ENCODE measurements at regions not wholly inside any gene's neighbourhood (a gene's known extent, or its start where the extent isn't known, plus 50 kb on each side); places are given as distances from the start of the nearest gene placed in this dataset.

- H3K27me3 ChIP-seq (ENCODE audit: insufficient read depth, low read length), result no peaks in the 10 kb centered on the region
- no peak overlapping the region for H3K27ac ChIP-seq (ENCODE audit: low read length)
- no peak overlapping the region for H3K4me3 ChIP-seq (ENCODE audit: low read length)
- H3K9me3 ChIP-seq (ENCODE audit: insufficient read depth, low read depth, low read length), result no peaks in the 10 kb centered on the region
- no peaks in the 10 kb centered on the region for H3K36me3 ChIP-seq (ENCODE audit: insufficient read depth, low read depth, low read length)
- no peak overlapping the region for H3K9ac ChIP-seq (ENCODE audit: low read depth, low read length)
- H3K4me1 ChIP-seq (ENCODE audit: insufficient read depth, low read length), result no peaks in the 10 kb centered on the region; the same call in 1 of the 2 replicates
These were observed 861.9 kb upstream of the SEMA6D start for GRCh38 chr15:46855388-46855787.

DNA sequence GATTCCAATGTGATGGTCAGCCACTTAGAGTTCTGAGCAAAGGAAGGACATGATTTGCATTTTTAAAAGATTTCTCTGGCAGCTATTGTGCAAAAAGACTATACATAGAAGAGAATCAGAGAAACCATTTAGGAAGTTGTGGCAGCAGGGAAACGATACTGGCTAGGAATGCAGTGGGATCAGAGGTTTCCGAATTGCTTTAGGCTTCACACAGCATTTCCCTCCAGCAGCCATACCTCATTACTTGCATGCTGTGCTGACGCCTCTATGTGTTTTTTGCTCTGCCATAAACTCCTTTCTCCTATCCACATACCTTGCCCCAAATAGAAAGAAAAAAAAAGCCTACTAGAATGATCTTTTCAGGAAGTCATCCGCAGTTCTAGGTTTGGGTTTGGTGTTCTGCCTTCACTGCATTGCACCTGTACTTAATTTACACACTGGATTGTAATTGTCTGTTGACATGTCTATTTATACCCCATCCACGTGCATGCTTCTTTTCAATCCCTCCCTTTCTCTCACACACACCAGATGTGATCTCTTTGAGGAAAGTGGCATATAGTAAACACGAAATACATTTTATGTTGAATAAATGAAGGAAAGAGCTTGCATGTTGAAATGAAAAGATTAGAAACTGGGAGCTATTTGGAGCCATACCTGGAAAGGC is 860.3 kb upstream of the SEMA6D start:
- no peaks in the 10 kb centered on the region for H3K36me3 ChIP-seq (ENCODE audit: insufficient read depth, low read depth, low read length)
- H3K27me3 ChIP-seq (ENCODE audit: insufficient read depth, low read length), result no peaks in the 10 kb centered on the region
- H3K9me3 ChIP-seq (ENCODE audit: insufficient read depth, low read depth, low read length), result no peaks in the 10 kb centered on the region
- H3K9ac ChIP-seq (ENCODE audit: low read depth, low read length), result no peak overlapping the region
- H3K4me3 ChIP-seq (ENCODE audit: low read length), result no peak overlapping the region
- no peaks in the 10 kb centered on the region; the same call in 1 of the 2 replicates for H3K4me1 ChIP-seq (ENCODE audit: insufficient read depth, low read length)
- no peak overlapping the region for H3K27ac ChIP-seq (ENCODE audit: low read length)

DNA sequence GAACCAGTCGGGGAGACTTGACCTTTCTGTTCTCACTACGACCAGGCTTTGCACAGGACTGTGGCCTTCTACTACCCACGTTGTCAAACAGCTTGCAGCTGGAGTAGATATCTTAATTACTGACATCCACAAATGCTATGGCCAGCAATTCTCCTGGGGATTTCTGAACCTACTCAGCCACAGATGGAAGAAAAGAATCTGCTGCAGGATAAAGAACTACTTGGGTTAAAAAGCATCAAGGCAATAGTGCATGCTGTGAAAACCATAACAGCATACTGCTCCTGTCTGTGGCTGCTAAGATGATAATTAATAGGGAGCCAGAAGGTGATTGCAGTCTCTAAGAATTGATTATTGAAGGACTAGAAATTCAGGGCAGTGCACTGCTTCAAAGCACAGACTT is 859.2 kb upstream of the SEMA6D start:
- H3K4me3 ChIP-seq (ENCODE audit: low read length), result no peak overlapping the region
- H3K27ac ChIP-seq (ENCODE audit: low read length), result no peak overlapping the region
- no peak overlapping the region for H3K9ac ChIP-seq (ENCODE audit: low read depth, low read length)
- H3K4me1 ChIP-seq (ENCODE audit: insufficient read depth, low read length), result no peaks in the 10 kb centered on the region; the same call in 1 of the 2 replicates
- no peaks in the 10 kb centered on the region for H3K9me3 ChIP-seq (ENCODE audit: insufficient read depth, low read depth, low read length)
- no peaks in the 10 kb centered on the region for H3K36me3 ChIP-seq (ENCODE audit: insufficient read depth, low read depth, low read length)
- no peaks in the 10 kb centered on the region for H3K27me3 ChIP-seq (ENCODE audit: insufficient read depth, low read length)

DNA sequence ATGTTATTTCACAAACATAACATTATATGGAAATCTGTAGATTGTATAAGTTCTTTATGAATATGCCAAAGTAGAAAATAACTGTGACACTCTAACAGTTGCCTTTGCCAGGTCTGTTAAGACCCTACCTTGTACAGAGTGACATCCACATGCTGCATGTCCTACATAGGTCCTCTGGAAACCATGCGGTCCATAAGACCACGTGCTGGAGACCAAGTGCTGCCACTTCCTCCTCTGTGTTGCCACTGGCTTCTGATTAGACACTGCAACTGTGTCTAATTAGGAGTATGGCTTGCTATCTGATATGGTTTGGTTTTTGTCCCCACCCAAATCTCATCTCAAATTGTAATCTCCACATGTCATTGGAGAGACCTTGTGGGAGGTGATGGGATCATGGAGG is 855.5 kb upstream of the SEMA6D start:
- H3K4me3 ChIP-seq (ENCODE audit: low read length), result no peak overlapping the region
- no peaks in the 10 kb centered on the region for H3K36me3 ChIP-seq (ENCODE audit: insufficient read depth, low read depth, low read length)
- H3K9me3 ChIP-seq (ENCODE audit: insufficient read depth, low read depth, low read length), result no peaks in the 10 kb centered on the region
- no peaks in the 10 kb centered on the region for H3K27me3 ChIP-seq (ENCODE audit: insufficient read depth, low read length)
- H3K27ac ChIP-seq (ENCODE audit: low read length), result no peak overlapping the region
- no peaks in the 10 kb centered on the region for H3K4me1 ChIP-seq (ENCODE audit: insufficient read depth, low read length)
- H3K9ac ChIP-seq (ENCODE audit: low read depth, low read length), result no peak overlapping the region

DNA sequence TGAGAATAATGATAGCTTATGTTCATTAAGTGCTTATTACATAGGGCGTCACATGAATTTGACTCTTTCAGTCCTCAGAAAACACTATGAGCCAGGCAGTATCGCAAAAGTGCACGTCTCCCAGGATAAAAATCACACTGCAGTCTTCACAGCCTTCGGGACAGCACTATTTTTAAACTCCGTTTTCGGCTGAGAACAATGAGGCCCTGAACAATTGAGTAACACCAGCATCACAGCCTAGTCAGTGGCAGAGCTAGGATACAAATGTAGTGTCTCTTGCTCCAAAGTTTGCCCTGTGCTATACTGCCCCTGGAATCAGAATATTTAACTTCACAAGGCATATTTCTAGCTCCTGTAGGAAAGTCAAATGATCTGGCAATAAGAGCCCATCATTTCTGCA is 852.1 kb upstream of the SEMA6D start:
- no peak overlapping the region for H3K9ac ChIP-seq (ENCODE audit: low read depth, low read length)
- no peaks in the 10 kb centered on the region for H3K36me3 ChIP-seq (ENCODE audit: insufficient read depth, low read depth, low read length)
- no peak overlapping the region for H3K4me3 ChIP-seq (ENCODE audit: low read length)
- no peak overlapping the region for H3K27ac ChIP-seq (ENCODE audit: low read length)
- H3K27me3 ChIP-seq (ENCODE audit: insufficient read depth, low read length), result no peaks in the 10 kb centered on the region
- no peaks in the 10 kb centered on the region; the same call in 1 of the 2 replicates for H3K9me3 ChIP-seq (ENCODE audit: insufficient read depth, low read depth, low read length)
- no peaks in the 10 kb centered on the region; the same call in 1 of the 2 replicates for H3K4me1 ChIP-seq (ENCODE audit: insufficient read depth, low read length)

- no peaks in the 10 kb centered on the region for H3K36me3 ChIP-seq (ENCODE audit: insufficient read depth, low read depth, low read length)
- no peak overlapping the region for H3K27ac ChIP-seq (ENCODE audit: low read length)
- H3K9me3 ChIP-seq (ENCODE audit: insufficient read depth, low read depth, low read length), result no peaks in the 10 kb centered on the region; the same call in 1 of the 2 replicates
- H3K4me1 ChIP-seq (ENCODE audit: insufficient read depth, low read length), result no peaks in the 10 kb centered on the region; the same call in 1 of the 2 replicates
- H3K9ac ChIP-seq (ENCODE audit: low read depth, low read length), result no peak overlapping the region
- H3K4me3 ChIP-seq (ENCODE audit: low read length), result no peak overlapping the region
- no peaks in the 10 kb centered on the region for H3K27me3 ChIP-seq (ENCODE audit: insufficient read depth, low read length)
These were observed 844.9 kb upstream of the SEMA6D start for GRCh38 chr15:46872286-46872980.

GRCh38 chr15:46872981-46873330 is 844.3 kb upstream of the SEMA6D start:
- H3K9ac ChIP-seq (ENCODE audit: low read depth, low read length), result no peak overlapping the region
- H3K27ac ChIP-seq (ENCODE audit: low read length), result no peak overlapping the region
- H3K9me3 ChIP-seq (ENCODE audit: insufficient read depth, low read depth, low read length), result no peaks in the 10 kb centered on the region; the same call in 1 of the 2 replicates
- no peaks in the 10 kb centered on the region; the same call in 1 of the 2 replicates for H3K4me1 ChIP-seq (ENCODE audit: insufficient read depth, low read length)
- H3K27me3 ChIP-seq (ENCODE audit: insufficient read depth, low read length), result no peaks in the 10 kb centered on the region
- no peaks in the 10 kb centered on the region for H3K36me3 ChIP-seq (ENCODE audit: insufficient read depth, low read depth, low read length)
- H3K4me3 ChIP-seq (ENCODE audit: low read length), result no peak overlapping the region

DNA sequence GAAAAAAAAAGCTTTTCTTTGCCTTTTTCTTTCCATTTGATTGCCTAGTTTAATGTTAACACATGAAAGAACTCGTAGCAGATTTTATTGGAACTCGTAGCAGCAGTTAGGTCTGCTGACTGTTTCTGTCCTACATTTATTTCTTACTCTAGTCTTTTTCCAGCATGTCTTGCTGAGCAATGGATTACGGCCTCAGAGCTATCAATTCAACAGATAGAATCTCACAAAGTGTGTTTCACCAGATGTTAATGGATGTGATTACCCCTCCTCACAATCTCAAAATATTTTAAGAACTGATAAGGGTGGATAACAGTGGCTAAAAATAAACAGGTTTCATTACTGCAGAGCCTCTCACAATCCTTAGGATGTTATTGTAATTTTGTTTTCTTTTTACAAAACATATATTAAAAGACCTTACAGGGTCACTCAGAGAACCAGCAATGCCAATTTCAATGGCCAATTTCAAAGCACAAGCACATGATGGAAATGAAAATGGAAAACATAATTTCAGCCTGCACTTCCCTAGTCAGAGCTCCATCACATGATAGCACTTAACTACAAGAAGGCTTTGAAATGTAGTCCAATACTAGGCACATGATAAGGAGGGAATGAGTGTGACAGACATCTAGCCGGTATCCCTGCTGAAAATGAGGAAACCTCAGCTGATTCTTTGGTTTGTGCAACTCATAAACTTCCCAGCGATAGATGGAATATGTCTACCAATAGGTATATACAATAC is 838.1 kb upstream of the SEMA6D start:
- Histone ChIP-seq H3K4me3 (ENCODE audit: low read length) (no peak overlapping the region), H3K4me1 (ENCODE audit: insufficient read depth, low read length) (no peaks in the 10 kb centered on the region), H3K36me3 (ENCODE audit: insufficient read depth, low read depth, low read length) (no peaks in the 10 kb centered on the region), H3K27me3 (ENCODE audit: insufficient read depth, low read length) (no peaks in the 10 kb centered on the region), H3K9ac (ENCODE audit: low read depth, low read length) (no peak overlapping the region), H3K27ac (ENCODE audit: low read length) (no peak overlapping the region), H3K9me3 (ENCODE audit: insufficient read depth, low read depth, low read length) (no peaks in the 10 kb centered on the region; the same call in 1 of the 2 replicates)

- Histone ChIP-seq H3K9me3 (ENCODE audit: insufficient read depth, low read depth, low read length) (no peaks in the 10 kb centered on the region; the same call in 1 of the 2 replicates), H3K4me3 (ENCODE audit: low read length) (no peak overlapping the region), H3K4me1 (ENCODE audit: insufficient read depth, low read length) (no peaks in the 10 kb centered on the region), H3K27me3 (ENCODE audit: insufficient read depth, low read length) (no peaks in the 10 kb centered on the region), H3K36me3 (ENCODE audit: insufficient read depth, low read depth, low read length) (no peaks in the 10 kb centered on the region), H3K27ac (ENCODE audit: low read length) (no peak overlapping the region), H3K9ac (ENCODE audit: low read depth, low read length) (no peak overlapping the region)
These were observed 836.5 kb upstream of the SEMA6D start for GRCh38 chr15:46880791-46881190.

DNA sequence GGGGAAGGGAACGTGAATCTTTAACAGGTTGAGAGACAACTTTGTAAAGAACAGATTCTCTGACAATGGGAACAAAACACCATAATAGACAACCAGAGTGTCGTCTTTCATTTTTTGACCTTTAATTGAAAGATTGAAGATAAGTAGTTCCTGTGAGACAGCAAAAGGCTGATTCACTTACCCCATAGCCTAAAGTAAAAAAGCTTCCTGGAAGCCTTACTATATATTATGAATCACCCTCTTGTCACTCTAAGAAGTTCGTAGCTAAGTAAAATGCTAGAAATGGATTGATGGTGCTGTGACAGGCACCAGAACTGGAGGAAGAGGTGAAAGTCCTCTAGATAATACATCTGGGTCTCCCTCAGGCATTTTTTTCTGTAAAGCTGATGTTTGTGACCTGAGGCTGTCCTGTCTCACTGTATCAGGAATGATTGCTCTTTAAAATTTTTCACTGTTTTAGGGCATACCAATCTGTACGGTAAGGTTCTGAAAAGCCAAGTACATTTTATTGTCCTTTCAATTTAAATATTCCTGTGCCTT is 824.6 kb upstream of the SEMA6D start:
- Histone ChIP-seq H3K4me3 (ENCODE audit: low read length) (no peak overlapping the region), H3K9ac (ENCODE audit: low read depth, low read length) (no peak overlapping the region), H3K9me3 (ENCODE audit: insufficient read depth, low read depth, low read length) (no peaks in the 10 kb centered on the region), H3K4me1 (ENCODE audit: insufficient read depth, low read length) (no peaks in the 10 kb centered on the region), H3K36me3 (ENCODE audit: insufficient read depth, low read depth, low read length) (no peaks in the 10 kb centered on the region), H3K27me3 (ENCODE audit: insufficient read depth, low read length) (no peaks in the 10 kb centered on the region), H3K27ac (ENCODE audit: low read length) (no peak overlapping the region)

DNA sequence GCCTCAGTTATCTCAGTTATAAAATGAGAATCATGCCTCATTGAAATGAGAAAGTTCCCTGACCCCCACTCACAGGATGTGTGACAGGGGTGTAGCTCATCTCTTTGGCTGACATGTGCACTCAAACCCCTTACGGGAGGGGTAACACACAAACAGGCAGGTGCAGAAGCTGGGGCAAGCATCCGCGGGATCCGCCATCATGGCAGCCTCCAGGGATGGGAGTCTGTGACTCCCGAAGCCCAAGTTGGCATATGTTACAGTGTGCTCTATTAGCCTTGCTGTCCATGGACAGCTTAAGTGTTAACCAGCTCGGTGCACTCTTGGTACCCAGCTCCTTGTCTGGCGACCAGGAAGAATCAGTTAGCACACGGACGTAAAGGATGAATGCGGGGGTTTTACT is 822.7 kb upstream of the SEMA6D start:
- H3K27ac ChIP-seq (ENCODE audit: low read length), result no peak overlapping the region
- no peaks in the 10 kb centered on the region for H3K4me1 ChIP-seq (ENCODE audit: insufficient read depth, low read length)
- no peak overlapping the region for H3K4me3 ChIP-seq (ENCODE audit: low read length)
- H3K9me3 ChIP-seq (ENCODE audit: insufficient read depth, low read depth, low read length), result no peaks in the 10 kb centered on the region
- no peaks in the 10 kb centered on the region for H3K27me3 ChIP-seq (ENCODE audit: insufficient read depth, low read length)
- H3K9ac ChIP-seq (ENCODE audit: low read depth, low read length), result no peak overlapping the region
- H3K36me3 ChIP-seq (ENCODE audit: insufficient read depth, low read depth, low read length), result no peaks in the 10 kb centered on the region

Data from iPS-20b (cell line).